ENCODE measurements at regions not wholly inside any gene's neighbourhood (a gene's known extent, or its start where the extent isn't known, plus 50 kb on each side); places are given as distances from the start of the nearest gene placed in this dataset.
A peak's percentile ranks its signal among the peaks of the same experiment; 100 is the strongest.

- H3K36me3 ChIP-seq: no peaks in the 10 kb centered on the region
- no peak overlapping the region for H3K4me3 ChIP-seq
- intact Hi-C loops (cut with DNase I): no loop called here
- no peak for DNase-seq
- H3K4me1 ChIP-seq: peaks cover 0 to 15% (median 0%) of the 10 kb centered on the region in 3 donors
- no peaks in the 10 kb centered on the region for H3K27me3 ChIP-seq
- H3K9me3 ChIP-seq: no peaks in the 10 kb centered on the region
- H3K27ac ChIP-seq: no peak overlapping the region
- TF ChIP-seq POLR2A (IDR thresholded peaks at IDR 0.05): no peak
- no peak for TF ChIP-seq CTCF (IDR thresholded peaks at IDR 0.05)
- WGBS, 2 donors: 38 to 46% methylated on average over 9 of the region's 9 CpGs
Observed at GRCh38 chrX:10755439-10756334, 135.3 kb upstream of the MID1 start.

GRCh38 chrX:10756441-10756840, 136.1 kb upstream of the MID1 start:
- WGBS, 2 donors: 15 to 20% methylated on average over 1 to 3 of the region's 3 CpGs

GRCh38 chrX:10759141-10759799, 138.9 kb upstream of the MID1 start:
- DNase-seq: no peak

More at GRCh38 chrX:10756441-10756840, 136.1 kb upstream of the MID1 start:
- no peak for TF ChIP-seq POLR2A (IDR thresholded peaks at IDR 0.05)
- no peak for TF ChIP-seq CTCF (IDR thresholded peaks at IDR 0.05)
- Histone ChIP-seq H3K9me3 (no peaks in the 10 kb centered on the region), H3K4me1 (peaks cover 0 to 15% (median 0%) of the 10 kb centered on the region in 3 donors), H3K27ac (no peak overlapping the region), H3K36me3 (no peaks in the 10 kb centered on the region), H3K27me3 (no peaks in the 10 kb centered on the region), H3K4me3 (no peak overlapping the region)
- intact Hi-C loops (cut with DNase I): no loop called here
- DNase-seq: no peak

GRCh38 chrX:10761447-10761846, 141.1 kb upstream of the MID1 start:
- Histone ChIP-seq H3K9me3 (no peaks in the 10 kb centered on the region), H3K4me1 (peaks cover 0 to 5% (median 0%) of the 10 kb centered on the region in 3 donors), H3K36me3 (no peaks in the 10 kb centered on the region), H3K27me3 (no peaks in the 10 kb centered on the region), H3K27ac (no peak overlapping the region), H3K4me3 (no peak overlapping the region)
- no peak for DNase-seq
- intact Hi-C loops (cut with DNase I): no loop called here
- no peak for TF ChIP-seq POLR2A (IDR thresholded peaks at IDR 0.05)
- TF ChIP-seq CTCF (IDR thresholded peaks at IDR 0.05): no peak
- 50 to 60% methylated on average over 1 of the region's 1 CpG for WGBS, 2 donors

More at GRCh38 chrX:10759141-10759799, 138.9 kb upstream of the MID1 start:
- 54 to 63% methylated on average over 10 of the region's 10 CpGs for WGBS, 2 donors
- no peaks in the 10 kb centered on the region for H3K36me3 ChIP-seq
- H3K4me1 ChIP-seq: peaks cover 0 to 15% (median 0%) of the 10 kb centered on the region in 3 donors
- no peak for TF ChIP-seq CTCF (IDR thresholded peaks at IDR 0.05)
- no peaks in the 10 kb centered on the region for H3K9me3 ChIP-seq
- no peaks in the 10 kb centered on the region for H3K27me3 ChIP-seq
- intact Hi-C loops (cut with DNase I): no loop called here
- no peak overlapping the region for H3K4me3 ChIP-seq
- no peak overlapping the region for H3K27ac ChIP-seq

- TF ChIP-seq CTCF (IDR thresholded peaks at IDR 0.05) (peak in 3 of 6 experiments; percentile 23 to 41 (median 26)), POLR2A (IDR thresholded peaks at IDR 0.05) (no peak)
- Histone ChIP-seq H3K36me3 (no peaks in the 10 kb centered on the region), H3K27me3 (no peaks in the 10 kb centered on the region), H3K4me1 (no peaks in the 10 kb centered on the region), H3K27ac (no peak overlapping the region), H3K9me3 (no peaks in the 10 kb centered on the region), H3K4me3 (no peak overlapping the region)
- DNase-seq: no peak
- intact Hi-C loops (cut with DNase I): no loop called here
- 21 to 28% methylated on average over 3 of the region's 3 CpGs for WGBS, 2 donors
Observed at GRCh38 chrX:10769195-10769594, 148.8 kb upstream of the MID1 start.

Data from esophagus squamous epithelium (tissue), 5 donors.